Astrocyte of the cerebellum (primary cell): ENCODE measurements at regions not wholly inside any gene's neighbourhood (a gene's known extent, or its start where the extent isn't known, plus 50 kb on each side); places are given as distances from the start of the nearest gene placed in this dataset.

Experiments
- DNase-seq: peaks from one replicate; pipeline ENCODE4 v3.0.0-alpha.2; 2011; ENCODE audit warnings: low read depth
- H3K4me3 ChIP-seq: 2 replicates; pipeline ENCODE4 v1.5.1; 2011; ENCODE audit warnings: mild to moderate bottlenecking, low read depth, low read length, moderate library complexity
- CTCF ChIP-seq: IDR thresholded peaks from 2 replicates; pipeline ENCODE4 v1.5.1; 2012; ENCODE audit warnings: low read length, low read depth, moderate library complexity, mild to moderate bottlenecking; ENCODE audit errors: missing control alignments
- in situ Hi-C: cut with HindIII; loops from 2 replicates; pipeline ENCODE4 v1.10.0; 2017; ENCODE audit warnings: low sequenced_read_pairs

- H3K4me3 ChIP-seq = no peak overlapping the region
Observed at GRCh38 chr21:41589620-41590175, 81.7 kb upstream of the TMPRSS2 start.

GRCh38 chr21:41589131-41589530 is 81.2 kb upstream of the TMPRSS2 start:
- no peak overlapping the region for H3K4me3 ChIP-seq
- no peak for DNase-seq
- TF ChIP-seq CTCF = no peak
- in situ Hi-C loops = no loop called here

More at GRCh38 chr21:41589620-41590175, 81.7 kb upstream of the TMPRSS2 start:
- DNase-seq = no peak
- no peak for TF ChIP-seq CTCF
- in situ Hi-C loops = no loop called here

- no peak for DNase-seq
- no peak for TF ChIP-seq CTCF
- H3K4me3 ChIP-seq = no peak overlapping the region
- in situ Hi-C loops = no loop called here
Observed at GRCh38 chr21:41585199-41585994, 77.4 kb upstream of the TMPRSS2 start.

- in situ Hi-C loops = no loop called here
- no peak for TF ChIP-seq CTCF
- DNase-seq = no peak
- H3K4me3 ChIP-seq = no peak overlapping the region
Observed at GRCh38 chr21:41584603-41585176, 76.7 kb upstream of the TMPRSS2 start.

- in situ Hi-C loops = no loop called here
- DNase-seq = no peak
- no peak overlapping the region for H3K4me3 ChIP-seq
- TF ChIP-seq CTCF = no peak
Observed at GRCh38 chr21:41583274-41583790, 75.4 kb upstream of the TMPRSS2 start.

GRCh38 chr21:41582866-41583265 is 74.9 kb upstream of the TMPRSS2 start:
- in situ Hi-C loops = no loop called here
- no peak overlapping the region for H3K4me3 ChIP-seq
- no peak for TF ChIP-seq CTCF
- no peak for DNase-seq
